HepG2 (cell line): ENCODE measurements at regions not wholly inside any gene's neighbourhood (a gene's known extent, or its start where the extent isn't known, plus 50 kb on each side); places are given as distances from the start of the nearest gene placed in this dataset.

ENCODE experiments used
- ATAC-seq: fragments of 200-7000 bp; cut with Tn5 transposase; 3 replicates; pipeline ENCODE4 v1.9.1; 2020; ENCODE audit warnings: mild to moderate bottlenecking, moderate library complexity
- BruUV-seq: library from RNA; stranded (reverse); fragments of 400-500 nt; replicated peaks from 2 replicates; lab custom pipeline; 2021; lab: Mats Ljungman, UMichigan
- CTCF ChIA-PET: fragments of 300-600 bp; formaldehyde crosslinking; extraction: SDS; loops from one replicate; lab custom pipeline; 2021; ENCODE audit warnings: low total read pairs, inconsistent platforms, low intra/inter-chr PET ratio; lab: Yijun Ruan, JAX
- POLR2A ChIA-PET: fragments of 350-600 bp; sonication (Branson Sonifier 250); formaldehyde crosslinking; loops from one replicate; lab custom pipeline; 2020; ENCODE audit warnings: antibody characterized with exemption, inconsistent platforms; lab: Yijun Ruan, JAX
- DNase-seq: peaks from one replicate; pipeline ENCODE4 v3.0.0-alpha.2; 2015; ENCODE audit warnings: low spot score
- FAIRE-seq: peaks from 3 replicates; lab custom pipeline; 2011; peaks lifted over from hg19 to GRCh38; lab: Jason Lieb, UNC
- H2AFZ ChIP-seq: one replicate; pipeline ENCODE4 v1.6.1; 2011; ENCODE audit warnings: low read length, inconsistent platforms
- H3K27ac ChIP-seq: fragments of 300-600 bp; 3 replicates; pipeline ENCODE4 v1.8.0; 2011; ENCODE audit warnings: mixed run types, mild to moderate bottlenecking, mixed read lengths, low read length, inconsistent platforms; ENCODE audit not compliant: insufficient read depth; ENCODE audit errors: extremely low read length
- H3K27me3 ChIP-seq, 2 experiments: fragments of 200-600 bp in 1 of 2; 2 replicates in 1 of 2; 3 replicates in 1 of 2; pipeline versions ENCODE4 v1.6.0 to v1.8.0; 2011; ENCODE audit warnings: low read length in 2 of 2, mild to moderate bottlenecking in 2 of 2, moderate library complexity in 2 of 2, inconsistent platforms in 1 of 2; ENCODE audit not compliant: insufficient read depth in 2 of 2, control insufficient read depth in 1 of 2
- H3K36me3 ChIP-seq, 2 experiments: fragments of 200-600 bp in 1 of 2; replicated peaks in 1 of 2; 2 replicates in 1 of 2; 3 replicates in 1 of 2; pipeline versions ENCODE4 v1.5.1 to v1.8.0; 2011; ENCODE audit warnings: low read length in 2 of 2, inconsistent platforms in 1 of 2; ENCODE audit not compliant: insufficient read depth in 2 of 2, control insufficient read depth in 1 of 2
- H3K4me1 ChIP-seq: 2 replicates; pipeline ENCODE4 v1.5.1; 2012; ENCODE audit warnings: low read length, inconsistent platforms; ENCODE audit not compliant: insufficient read depth
- H3K4me2 ChIP-seq: 2 replicates; pipeline ENCODE4 v1.6.0; 2011; ENCODE audit warnings: low read depth, low read length, inconsistent platforms
- H3K4me3 ChIP-seq, 3 experiments: fragments of 200-600 bp in 1 of 3; sonication (generic), shearing (Covaris generic) in 1 of 3; replicated peaks in 1 of 3; 2 replicates each; pipeline ENCODE4 v1.5.1; 2011 to 2016; ENCODE audit warnings: low read length in 3 of 3, inconsistent platforms in 2 of 3, low read depth in 2 of 3, mild to moderate bottlenecking in 2 of 3, control low read depth in 1 of 3, mixed read lengths in 1 of 3; ENCODE audit not compliant: insufficient read depth in 1 of 3
- H3K79me2 ChIP-seq: one replicate; pipeline ENCODE4 v1.6.1; 2011; ENCODE audit warnings: low read length, inconsistent platforms; ENCODE audit not compliant: insufficient read depth
- H3K9ac ChIP-seq: 2 replicates; pipeline ENCODE4 v1.6.0; 2011; ENCODE audit warnings: mild to moderate bottlenecking, low read depth, low read length, inconsistent platforms; ENCODE audit not compliant: insufficient read depth
- H3K9me3 ChIP-seq: 2 replicates; pipeline ENCODE4 v1.5.1; 2012; ENCODE audit warnings: mild to moderate bottlenecking, low read length
- H4K20me1 ChIP-seq: 2 replicates; pipeline ENCODE4 v1.6.0; 2011; ENCODE audit warnings: inconsistent platforms, mild to moderate bottlenecking, low read length, moderate library complexity; ENCODE audit not compliant: insufficient read depth
- KDM5A ChIP-seq: fragments of 200-600 bp; sonication (generic); IDR thresholded peaks from 2 replicates; pipeline ENCODE4 v1.7.0; 2018; ENCODE audit warnings: antibody characterized with exemption, mild to moderate bottlenecking, low read length, borderline replicate concordance
- PAWR ChIP-seq: sonication (generic); formaldehyde crosslinking; IDR thresholded peaks from 2 replicates; pipeline ENCODE4 v1.4.0; 2020; ENCODE audit warnings: missing genetic modification reagents, mild to moderate bottlenecking, borderline replicate concordance
- ZFP82 ChIP-seq: sonication (generic); formaldehyde crosslinking; IDR thresholded peaks from 2 replicates; pipeline ENCODE4 v1.5.1; 2020; ENCODE audit warnings: mild to moderate bottlenecking, missing genetic modification reagents, borderline replicate concordance
- ZNF142 ChIP-seq: sonication (generic); formaldehyde crosslinking; IDR thresholded peaks from 2 replicates; pipeline ENCODE4 v1.4.0; 2020; ENCODE audit warnings: missing genetic modification reagents
- ZNF224 ChIP-seq: sonication (generic); formaldehyde crosslinking; IDR thresholded peaks from 2 replicates; pipeline ENCODE4 v1.5.0; 2020; ENCODE audit warnings: mild to moderate bottlenecking, missing genetic modification reagents
- ZNF460 ChIP-seq: sonication (generic); formaldehyde crosslinking; IDR thresholded peaks from 2 replicates; pipeline ENCODE4 v1.5.1; 2020; ENCODE audit warnings: missing genetic modification reagents, mild to moderate bottlenecking, borderline replicate concordance
- ZNF646 ChIP-seq: sonication (generic); formaldehyde crosslinking; IDR thresholded peaks from 2 replicates; pipeline ENCODE4 v1.9.0; 2021; ENCODE audit warnings: mild to moderate bottlenecking, missing genetic modification reagents
- ZNF839 ChIP-seq: sonication (generic); formaldehyde crosslinking; IDR thresholded peaks from 2 replicates; pipeline ENCODE4 v1.4.0; 2020; ENCODE audit warnings: missing genetic modification reagents, mild to moderate bottlenecking, borderline replicate concordance
- WGBS: methylation state at CpG from one replicate; pipeline ENCODE4 v1.1.6; 2017; ENCODE audit warnings: low lambda C conversion rate; 5-methylcytosine and 5-hydroxymethylcytosine counted together
- in situ Hi-C: cut with HindIII; loops from 2 replicates; pipeline ENCODE4 v1.10.0; 2017; ENCODE audit warnings: low pct_unique_long_range_greater_than_20kb; ENCODE audit not compliant: extremely low pct_ligation_motif_present
- intact Hi-C: fragments of 100-400 bp; cut with micrococcal nuclease; formaldehyde crosslinking; loops from one replicate; pipeline ENCODE4 v1.10.0; 2022; ENCODE audit not compliant: unreplicated experiment

- Histone ChIP-seq H3K9ac (no peak overlapping the region), H3K4me2 (no peak overlapping the region), H3K27me3 (no peaks in the 10 kb centered on the region; a peak in 1 of 5 replicates), H4K20me1 (no peaks in the 10 kb centered on the region), H3K36me3 (no peaks in the 10 kb centered on the region), H2AFZ (no peak overlapping the region), H3K9me3 (no peaks in the 10 kb centered on the region; the same call in 1 of the 2 replicates), H3K27ac (no peak overlapping the region), H3K79me2 (no peaks in the 10 kb centered on the region), H3K4me3 (no peak overlapping the region), H3K4me1 (no peaks in the 10 kb centered on the region)
- intact Hi-C loops = no loop called here
- in situ Hi-C loops = no loop called here
- no peak for DNase-seq
- 14% methylated on average over 4 of the region's 4 CpGs for WGBS
- CTCF ChIA-PET = no interaction called here
- POLR2A ChIA-PET = no interaction called here
- no peak for ATAC-seq
- no TSS peak for BruUV-seq
- no peak for FAIRE-seq
- TF ChIP-seq ZNF460 (CRISPR knock-in tag) (no peak), ZFP82 (no peak), ZNF224 (CRISPR knock-in tag) (no peak), ZNF646 (no peak), ZNF839 (CRISPR knock-in tag) (no peak), PAWR (CRISPR knock-in tag) (no peak), KDM5A (no peak), ZNF142 (CRISPR knock-in tag) (no peak)
Measured at GRCh38 chr10:4442296-4442695, 383.7 kb upstream of the AKR1E2 start.
